Calu3 (cell line): ENCODE measurements at regions not wholly inside any gene's neighbourhood (a gene's known extent, or its start where the extent isn't known, plus 50 kb on each side); places are given as distances from the start of the nearest gene placed in this dataset.

Source experiments
- BruUV-seq: library from RNA; stranded (reverse); fragments of 400-500 nt; replicated peaks from 2 replicates; lab custom pipeline; 2021; lab: Mats Ljungman, UMichigan
- CTCF ChIA-PET: fragments of 300-600 bp; sonication (Branson Sonifier 250); formaldehyde crosslinking; loops from one replicate; lab custom pipeline; 2022; ENCODE audit warnings: antibody characterized with exemption; lab: Charles Lee
- DNase-seq: peaks from one replicate; pipeline ENCODE4 v3.0.0; 2022
- H3K27ac Mint-ChIP-seq: one replicate; pipeline ENCODE4 v1.8.0; 2022; ENCODE audit warnings: mixed read lengths; ENCODE audit not compliant: unreplicated experiment
- H3K27me3 Mint-ChIP-seq: one replicate; pipeline ENCODE4 v1.8.0; 2022; ENCODE audit warnings: mixed read lengths; ENCODE audit not compliant: unreplicated experiment
- H3K36me3 Mint-ChIP-seq: one replicate; pipeline ENCODE4 v1.8.0; 2022; ENCODE audit warnings: mild to moderate bottlenecking, moderate library complexity, mixed read lengths; ENCODE audit not compliant: insufficient read depth, unreplicated experiment
- H3K4me1 Mint-ChIP-seq: one replicate; pipeline ENCODE4 v1.8.0; 2022; ENCODE audit warnings: mild to moderate bottlenecking, low read depth, mixed read lengths; ENCODE audit not compliant: unreplicated experiment
- H3K4me3 Mint-ChIP-seq: one replicate; pipeline ENCODE4 v1.8.0; 2022; ENCODE audit warnings: mild to moderate bottlenecking, low read depth, moderate library complexity, mixed read lengths; ENCODE audit not compliant: unreplicated experiment
- H3K9me3 Mint-ChIP-seq: one replicate; pipeline ENCODE4 v1.8.0; 2022; ENCODE audit warnings: low read depth, mixed read lengths; ENCODE audit not compliant: unreplicated experiment
- intact Hi-C: fragments of 100-400 bp; cut with micrococcal nuclease; formaldehyde crosslinking; loops from one replicate; pipeline ENCODE4 v1.10.0; 2022; ENCODE audit not compliant: unreplicated experiment
- TF ChIP-seq, protein P1 (sequence below): fragments of 200-600 bp; IDR thresholded peaks from one replicate; pipeline ENCODE4 v1.8.0; 2022; ENCODE audit warnings: antibody characterized with exemption; ENCODE audit not compliant: unreplicated experiment

DNA sequence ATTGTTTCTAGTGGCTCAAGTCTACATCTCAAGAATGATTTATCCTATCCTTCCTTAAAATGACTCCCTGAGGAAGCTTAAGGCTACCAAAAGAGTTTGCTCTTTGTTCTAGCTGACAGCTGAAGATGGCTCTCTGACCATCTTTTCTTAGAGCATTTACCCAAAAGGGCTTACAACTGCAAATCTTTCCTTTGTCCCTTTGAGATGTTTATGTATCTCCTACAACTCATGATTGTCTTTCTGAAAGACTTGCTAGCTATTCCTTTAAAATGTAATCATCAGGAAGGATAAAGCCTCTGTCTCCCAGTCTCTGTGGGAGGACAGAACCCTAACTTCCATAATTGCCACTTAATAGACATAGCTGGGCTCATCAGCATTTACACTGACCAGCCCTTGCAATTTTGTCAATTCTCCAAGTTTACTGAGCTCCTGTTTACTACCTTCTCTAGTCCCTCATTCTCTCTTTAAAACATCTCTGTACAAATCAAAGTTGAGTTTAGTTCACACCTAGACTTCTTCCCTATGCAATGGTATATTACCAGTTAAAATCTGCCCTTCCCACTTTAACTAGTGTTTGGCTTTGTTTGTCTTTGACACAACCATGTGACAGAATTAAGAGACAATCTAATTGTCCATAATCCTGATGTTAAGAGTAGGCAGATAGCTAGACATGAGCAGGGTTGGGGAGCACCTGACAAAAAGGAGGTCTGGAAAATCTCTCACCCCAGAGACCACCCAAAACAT is 188.2 kb downstream of the PTH2R start:
- Mint-ChIP-seq H3K4me3 (no peak overlapping the region), H3K27ac (no peak overlapping the region), H3K36me3 (no peaks in the 10 kb centered on the region), H3K27me3 (no peaks in the 10 kb centered on the region), H3K9me3 (no peaks in the 10 kb centered on the region), H3K4me1 (peaks cover 16% of the 10 kb centered on the region)
- no peak for DNase-seq
- no TSS peak for BruUV-seq
- TF ChIP-seq, protein P1, sequence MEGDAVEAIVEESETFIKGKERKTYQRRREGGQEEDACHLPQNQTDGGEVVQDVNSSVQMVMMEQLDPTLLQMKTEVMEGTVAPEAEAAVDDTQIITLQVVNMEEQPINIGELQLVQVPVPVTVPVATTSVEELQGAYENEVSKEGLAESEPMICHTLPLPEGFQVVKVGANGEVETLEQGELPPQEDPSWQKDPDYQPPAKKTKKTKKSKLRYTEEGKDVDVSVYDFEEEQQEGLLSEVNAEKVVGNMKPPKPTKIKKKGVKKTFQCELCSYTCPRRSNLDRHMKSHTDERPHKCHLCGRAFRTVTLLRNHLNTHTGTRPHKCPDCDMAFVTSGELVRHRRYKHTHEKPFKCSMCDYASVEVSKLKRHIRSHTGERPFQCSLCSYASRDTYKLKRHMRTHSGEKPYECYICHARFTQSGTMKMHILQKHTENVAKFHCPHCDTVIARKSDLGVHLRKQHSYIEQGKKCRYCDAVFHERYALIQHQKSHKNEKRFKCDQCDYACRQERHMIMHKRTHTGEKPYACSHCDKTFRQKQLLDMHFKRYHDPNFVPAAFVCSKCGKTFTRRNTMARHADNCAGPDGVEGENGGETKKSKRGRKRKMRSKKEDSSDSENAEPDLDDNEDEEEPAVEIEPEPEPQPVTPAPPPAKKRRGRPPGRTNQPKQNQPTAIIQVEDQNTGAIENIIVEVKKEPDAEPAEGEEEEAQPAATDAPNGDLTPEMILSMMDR, result no peak
- CTCF ChIA-PET, result interaction anchor here (0.6 to 0.7 kb wide), 3 partner anchors 8 to 103 kb away, joined by 3 read pairs; no protein-coding TSS in a partner anchor
- intact Hi-C loops, result no loop called here

DNA sequence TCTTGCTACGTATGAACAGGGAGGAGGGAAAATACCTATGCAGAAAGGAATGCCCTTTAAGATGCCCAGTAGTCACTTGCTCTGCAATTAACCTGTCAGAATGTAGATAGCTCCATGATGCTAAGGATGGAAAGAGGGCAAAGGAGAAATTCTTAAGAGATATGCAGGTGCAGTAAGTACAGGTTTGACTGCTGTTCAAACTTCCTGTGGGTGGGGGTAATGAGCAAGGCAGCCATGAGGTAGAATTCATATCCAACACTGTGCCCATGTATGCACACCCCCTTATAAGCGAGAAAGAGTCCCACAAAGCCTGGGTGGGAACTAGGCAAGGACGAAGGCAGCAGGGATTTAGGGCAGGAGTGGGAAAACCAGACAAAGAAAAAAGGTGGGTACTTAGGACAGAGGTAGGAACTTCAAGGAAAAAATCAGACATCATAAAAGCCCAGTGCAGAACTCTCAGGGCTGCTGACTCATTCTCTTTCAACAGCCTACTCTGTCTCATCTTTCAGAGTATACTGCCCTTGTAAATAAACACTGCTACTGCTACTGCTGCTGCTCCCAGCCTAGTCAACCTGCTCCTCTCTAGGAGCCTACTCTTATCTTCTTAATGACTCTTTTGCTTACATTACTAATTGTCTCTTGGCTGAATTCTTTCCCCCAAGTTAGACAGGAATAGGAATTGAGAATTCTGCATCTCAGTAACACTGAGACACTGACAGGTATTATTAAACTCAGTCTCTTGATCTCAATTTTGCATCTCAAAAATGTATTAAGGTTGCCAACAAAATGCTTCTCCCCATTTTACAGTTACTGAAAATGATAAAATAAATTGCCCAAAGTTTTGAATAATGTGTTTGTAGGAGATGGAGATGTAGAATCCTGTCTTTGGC is 189.0 kb downstream of the PTH2R start:
- CTCF ChIA-PET, result interaction anchor here (0.6 to 0.7 kb wide), 3 partner anchors 9 to 104 kb away, joined by 3 read pairs; no protein-coding TSS in a partner anchor
- Mint-ChIP-seq H3K4me3 (peak overlapping the region; percentile 26), H3K27me3 (no peaks in the 10 kb centered on the region), H3K27ac (no peak overlapping the region), H3K9me3 (peaks cover 3% of the 10 kb centered on the region), H3K36me3 (no peaks in the 10 kb centered on the region), H3K4me1 (peaks cover 16% of the 10 kb centered on the region)
- intact Hi-C loops, result no loop called here
- TF ChIP-seq, protein P1, result no peak
- no TSS peak for BruUV-seq
- peak; percentile 20 for DNase-seq

DNA sequence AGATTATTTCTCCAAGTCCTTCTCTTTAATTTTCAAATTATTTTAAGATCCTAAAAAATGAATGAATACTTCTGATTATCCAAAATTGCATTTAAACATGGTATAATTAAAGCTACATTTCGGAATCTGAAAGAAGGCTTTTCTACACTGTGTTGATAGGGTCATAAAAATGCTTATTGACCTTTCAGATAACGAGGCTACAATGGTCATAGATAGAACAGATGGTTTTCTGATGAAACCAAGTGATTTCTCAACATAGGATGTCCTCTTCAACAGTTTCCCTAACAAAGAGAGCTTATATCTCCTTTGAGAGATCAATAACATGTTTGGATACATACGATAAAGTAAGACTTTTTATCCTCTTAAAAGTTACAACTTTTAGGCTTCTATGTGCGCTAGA is 201.1 kb downstream of the PTH2R start:
- Mint-ChIP-seq H3K4me3 (no peak overlapping the region), H3K4me1 (peaks cover 7% of the 10 kb centered on the region), H3K27me3 (no peaks in the 10 kb centered on the region), H3K27ac (no peak overlapping the region), H3K36me3 (no peaks in the 10 kb centered on the region), H3K9me3 (peaks cover 3% of the 10 kb centered on the region)
- TF ChIP-seq, protein P1, result no peak
- no peak for DNase-seq
- BruUV-seq, result no TSS peak
- intact Hi-C loops, result no loop called here
- CTCF ChIA-PET, result interaction anchor here (0.6 kb wide), 1 partner anchor 1091 kb away, joined by 9 read pairs; no protein-coding TSS in a partner anchor

DNA sequence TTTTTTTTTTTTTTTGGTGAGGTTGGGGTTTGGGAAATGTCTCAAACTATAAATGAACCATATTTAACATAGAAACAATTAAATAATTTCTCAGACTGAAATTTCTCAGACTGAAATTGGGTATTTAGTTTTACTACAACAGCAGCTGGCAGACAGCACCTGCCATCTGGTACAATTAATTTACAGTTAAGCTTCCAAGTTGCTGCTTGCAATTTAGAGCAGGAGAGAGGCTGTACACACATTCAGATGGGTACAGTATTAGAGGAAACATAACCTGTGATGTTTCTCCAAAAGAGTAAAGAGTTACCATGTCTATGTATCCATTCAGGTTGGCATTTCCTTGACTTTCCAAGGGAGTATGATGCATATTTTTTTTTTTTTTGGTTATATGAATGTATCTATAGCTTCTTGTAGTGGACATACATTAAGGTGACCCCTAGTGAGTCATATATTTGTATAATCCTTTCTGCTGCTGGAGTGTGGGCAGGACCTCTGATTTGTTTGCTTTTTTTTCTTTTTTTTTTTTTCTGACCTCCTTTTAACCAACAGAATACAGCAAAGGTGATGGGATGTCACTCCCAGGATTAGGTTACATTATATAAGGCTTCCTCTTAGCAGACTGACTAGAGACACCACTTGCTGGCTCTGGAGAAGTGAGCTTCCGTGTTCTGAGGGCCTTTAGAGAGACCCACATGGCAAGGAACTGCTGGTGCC is 201.7 kb downstream of the PTH2R start:
- TF ChIP-seq, protein P1, result no peak
- intact Hi-C loops, result no loop called here
- Mint-ChIP-seq H3K36me3 (no peaks in the 10 kb centered on the region), H3K27ac (no peak overlapping the region), H3K27me3 (no peaks in the 10 kb centered on the region), H3K4me1 (peaks cover 7% of the 10 kb centered on the region), H3K9me3 (peaks cover 2% of the 10 kb centered on the region), H3K4me3 (no peak overlapping the region)
- no peak for DNase-seq
- CTCF ChIA-PET, result interaction anchor here (0.6 to 0.7 kb wide), 3 partner anchors 13 to 1090 kb away, joined by 3 to 9 read pairs (median 4); no protein-coding TSS in a partner anchor
- BruUV-seq, result no TSS peak
